Mesendoderm (in vitro differentiated cells): ENCODE measurements at regions not wholly inside any gene's neighbourhood (a gene's known extent, or its start where the extent isn't known, plus 50 kb on each side); places are given as distances from the start of the nearest gene placed in this dataset.

ENCODE experiments used
- DNase-seq: peaks from one replicate; pipeline ENCODE4 v3.0.0; 2013
- H2AK5ac ChIP-seq: 2 replicates; pipeline ENCODE4 v1.6.1; 2013; ENCODE audit warnings: low read length, inconsistent platforms
- H2BK120ac ChIP-seq: 2 replicates; pipeline ENCODE4 v1.6.1; 2013; ENCODE audit warnings: low read depth, mild to moderate bottlenecking, low read length, moderate library complexity, mixed read lengths
- H2BK15ac ChIP-seq: replicated peaks from 2 replicates; pipeline ENCODE4 v1.6.1; 2013; ENCODE audit warnings: low read depth, mild to moderate bottlenecking, moderate library complexity
- H2BK5ac ChIP-seq: 2 replicates; pipeline ENCODE4 v1.6.1; 2013; ENCODE audit warnings: low read length, inconsistent platforms
- H3K18ac ChIP-seq: 2 replicates; pipeline ENCODE4 v1.6.1; 2013; ENCODE audit warnings: mild to moderate bottlenecking, low read length, mixed read lengths
- H3K23ac ChIP-seq: one replicate; pipeline ENCODE4 v1.6.1; 2013; ENCODE audit warnings: low read length
- H3K27ac ChIP-seq: 2 replicates; pipeline ENCODE4 v1.5.1; 2013; ENCODE audit warnings: low read depth, mild to moderate bottlenecking, inconsistent platforms, low read length, moderate library complexity
- H3K27me3 ChIP-seq: 2 replicates; pipeline ENCODE4 v1.6.1; 2013; ENCODE audit warnings: low read length, control low read depth, mild to moderate bottlenecking, inconsistent platforms; ENCODE audit not compliant: insufficient read depth, poor library complexity
- H3K36me3 ChIP-seq: 2 replicates; pipeline ENCODE4 v1.6.1; 2013; ENCODE audit warnings: low read length, inconsistent platforms; ENCODE audit not compliant: control insufficient read depth, insufficient read depth
- H3K4ac ChIP-seq: one replicate; pipeline ENCODE4 v1.6.1; 2013; ENCODE audit warnings: low read depth, mild to moderate bottlenecking, low read length, moderate library complexity
- H3K4me1 ChIP-seq: 2 replicates; pipeline ENCODE4 v1.6.1; 2013; ENCODE audit warnings: low read depth, low read length, inconsistent platforms; ENCODE audit not compliant: control insufficient read depth
- H3K4me2 ChIP-seq: 2 replicates; pipeline ENCODE4 v1.6.1; 2013; ENCODE audit warnings: low read length
- H3K4me3 ChIP-seq: 2 replicates; pipeline ENCODE4 v1.5.1; 2013; ENCODE audit warnings: mild to moderate bottlenecking, low read length
- H3K56ac ChIP-seq: one replicate; pipeline ENCODE4 v1.6.1; 2013; ENCODE audit warnings: low read length
- H3K79me1 ChIP-seq: 2 replicates; pipeline ENCODE4 v1.6.1; 2013; ENCODE audit warnings: low read length, inconsistent platforms
- H3K79me2 ChIP-seq: 2 replicates; pipeline ENCODE4 v1.6.1; 2013; ENCODE audit warnings: mild to moderate bottlenecking, low read length; ENCODE audit not compliant: control insufficient read depth, insufficient read depth
- H3K9ac ChIP-seq: 2 replicates; pipeline ENCODE4 v1.6.1; 2013; ENCODE audit warnings: low read length, inconsistent platforms
- H4K5ac ChIP-seq: one replicate; pipeline ENCODE4 v1.6.1; 2013; ENCODE audit warnings: low read length
- H4K8ac ChIP-seq: one replicate; pipeline ENCODE4 v1.6.1; 2013; ENCODE audit warnings: low read depth, mild to moderate bottlenecking, control low read depth, low read length, moderate library complexity
- whole genome bisulfite sequencing: extraction: QIAGEN DNeasy Blood & Tissue Kit; methylation state at CpG from one replicate; pipeline ENCODE4 v1.1.7; 2013; ENCODE audit warnings: low lambda C conversion rate, missing lambda C conversion rate; ENCODE audit not compliant: insufficient coverage; ENCODE audit errors: extremely low coverage; 5-methylcytosine and 5-hydroxymethylcytosine counted together

DNA sequence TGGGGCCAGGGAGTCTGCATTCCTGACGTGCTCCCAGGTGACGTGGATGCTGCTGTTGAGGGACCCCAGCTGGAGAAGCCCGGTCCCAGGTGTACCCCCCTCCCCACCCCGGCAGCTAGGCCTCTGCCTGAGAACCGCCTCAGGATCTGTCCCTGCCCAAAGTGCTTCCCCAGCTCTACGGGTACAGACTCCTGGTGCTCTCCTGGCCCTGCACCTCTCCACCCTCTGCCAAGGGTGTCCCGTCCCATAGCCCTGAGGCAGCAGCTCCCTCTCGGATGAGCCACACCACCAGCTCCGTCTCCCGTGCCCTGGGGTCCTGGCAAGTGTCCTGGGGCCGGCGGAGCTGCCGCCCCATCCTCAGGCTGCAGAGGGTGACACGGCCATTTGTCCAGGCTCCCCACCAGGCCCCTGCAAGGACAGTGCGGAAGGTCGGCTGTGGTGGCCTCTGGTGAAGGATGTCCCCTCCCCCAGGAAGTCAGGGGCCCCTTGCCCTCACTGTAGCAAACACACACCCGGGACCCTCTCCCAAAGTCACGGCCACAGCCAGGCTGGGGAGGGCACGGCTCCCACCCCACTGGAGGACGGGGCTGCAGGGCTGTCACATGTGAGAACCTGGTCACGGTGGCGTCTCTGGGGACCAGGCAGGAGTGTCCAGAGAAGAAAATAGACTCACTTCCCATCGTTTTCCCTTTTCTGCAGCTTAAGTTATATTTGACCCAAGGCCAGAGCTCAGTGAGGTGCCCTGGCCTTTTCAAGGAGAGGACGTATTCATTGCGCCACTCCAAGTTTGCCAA lies 74.4 kb upstream of the FBRSL1 start:
- Histone ChIP-seq H3K23ac (no peak overlapping the region), H3K18ac (no peak overlapping the region), H3K4me3 (no peak overlapping the region), H2BK5ac (no peak overlapping the region), H4K8ac (no peak overlapping the region), H3K4me1 (no peaks in the 10 kb centered on the region), H3K79me1 (no peaks in the 10 kb centered on the region), H3K9ac (no peak overlapping the region), H3K79me2 (no peaks in the 10 kb centered on the region), H2BK120ac (no peak overlapping the region), H3K4ac (no peak overlapping the region), H4K5ac (no peak overlapping the region), H3K27me3 (peaks cover 5% of the 10 kb centered on the region), H2AK5ac (no peak overlapping the region), H3K27ac (no peak overlapping the region), H3K36me3 (no peaks in the 10 kb centered on the region), H2BK15ac (no peak overlapping the region), H3K56ac (no peak overlapping the region), H3K4me2 (no peak overlapping the region)
- no CpG with 5 or more reads among the region's 25 CpGs for WGBS
- no peak for DNase-seq

DNA sequence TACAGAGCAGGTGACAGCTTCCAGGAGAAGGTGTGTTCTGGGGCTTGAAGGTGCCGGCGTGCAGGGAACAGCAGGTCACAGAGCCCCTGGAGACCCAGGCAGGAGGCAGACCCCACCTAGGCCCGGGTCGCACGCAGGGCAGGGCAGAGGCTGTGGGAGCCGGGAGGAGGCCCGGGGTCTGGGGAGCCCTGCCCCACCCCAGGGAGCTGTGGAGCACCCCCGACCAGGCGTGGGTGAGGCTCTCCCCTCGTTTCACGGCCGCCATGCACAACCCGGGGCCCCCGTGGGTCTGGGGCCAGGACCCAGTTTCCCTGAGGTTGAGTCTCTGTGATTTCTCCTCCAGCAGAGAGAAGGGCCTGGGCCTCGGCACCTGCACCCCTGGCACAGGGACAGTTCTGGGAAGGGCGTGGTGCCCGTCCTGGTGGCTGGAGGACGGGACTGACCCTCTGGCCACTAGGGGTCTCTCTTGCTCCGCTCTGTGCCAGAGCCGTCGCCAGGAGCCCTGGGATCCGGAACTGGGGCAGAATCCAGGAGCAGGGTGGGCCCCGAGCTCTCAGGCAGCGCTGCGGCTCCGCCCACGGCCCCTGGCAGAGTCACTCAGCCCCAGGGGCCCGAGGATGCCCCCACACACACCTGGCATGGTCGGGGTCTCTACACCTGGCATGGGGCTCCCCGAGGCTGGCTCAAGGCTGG lies 75.2 kb upstream of the FBRSL1 start:
- WGBS: no CpG with 5 or more reads among the region's 30 CpGs
- no peak overlapping the region for H3K18ac ChIP-seq
- DNase-seq: peak; percentile 74
- H3K36me3 ChIP-seq: no peaks in the 10 kb centered on the region
- H3K27me3 ChIP-seq: peaks cover 2% of the 10 kb centered on the region
- H3K9ac ChIP-seq: no peak overlapping the region
- H3K4me1 ChIP-seq: no peaks in the 10 kb centered on the region
- no peak overlapping the region for H2AK5ac ChIP-seq
- H3K23ac ChIP-seq: no peak overlapping the region
- H3K4ac ChIP-seq: no peak overlapping the region
- no peak overlapping the region for H2BK15ac ChIP-seq
- H3K4me2 ChIP-seq: no peak overlapping the region
- no peak overlapping the region for H4K5ac ChIP-seq
- H3K4me3 ChIP-seq: no peak overlapping the region
- H3K27ac ChIP-seq: no peak overlapping the region
- no peaks in the 10 kb centered on the region for H3K79me2 ChIP-seq
- H4K8ac ChIP-seq: no peak overlapping the region
- no peak overlapping the region for H2BK5ac ChIP-seq
- H3K79me1 ChIP-seq: no peaks in the 10 kb centered on the region
- no peak overlapping the region for H2BK120ac ChIP-seq
- no peak overlapping the region for H3K56ac ChIP-seq

DNA sequence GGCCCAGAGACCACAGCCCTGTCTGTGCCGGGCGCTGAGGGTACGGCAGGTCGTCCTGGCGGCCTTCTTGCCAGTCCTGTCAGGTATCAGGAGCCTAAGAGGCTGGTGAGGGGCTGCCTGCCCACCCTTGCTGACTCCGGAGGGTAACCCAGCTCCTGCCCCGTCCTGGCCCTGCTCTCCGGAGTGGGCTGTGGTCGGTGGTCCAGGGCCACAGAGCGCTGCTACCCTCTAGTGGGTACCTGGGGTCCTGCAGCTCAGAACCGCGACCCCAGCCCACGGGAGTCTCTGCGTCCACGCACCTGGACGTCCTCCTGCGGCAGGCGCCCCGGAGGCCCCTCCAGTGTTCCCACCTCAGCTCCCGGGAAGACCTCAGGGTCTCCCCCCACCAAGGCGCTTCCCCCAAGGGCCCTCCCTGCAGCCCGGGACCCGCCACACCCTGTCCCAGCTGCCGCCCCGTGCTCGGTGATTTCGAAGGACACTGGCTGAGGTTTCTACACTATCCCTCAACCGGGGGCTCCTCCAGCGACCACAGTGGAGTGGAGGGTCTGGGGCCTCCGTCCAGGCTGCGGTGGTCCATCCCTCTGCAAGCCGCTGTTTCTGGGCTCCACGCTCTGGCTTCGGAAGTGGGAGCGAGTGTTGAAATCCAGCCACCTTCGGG lies 75.9 kb upstream of the FBRSL1 start:
- H3K27ac ChIP-seq: no peak overlapping the region
- no peak overlapping the region for H2BK5ac ChIP-seq
- no peak overlapping the region for H3K9ac ChIP-seq
- H3K79me1 ChIP-seq: no peaks in the 10 kb centered on the region
- H3K4me2 ChIP-seq: no peak overlapping the region
- H3K56ac ChIP-seq: no peak overlapping the region
- H3K4me1 ChIP-seq: no peaks in the 10 kb centered on the region
- DNase-seq: no peak
- no peak overlapping the region for H3K4ac ChIP-seq
- no peaks in the 10 kb centered on the region for H3K79me2 ChIP-seq
- H4K5ac ChIP-seq: no peak overlapping the region
- WGBS: no CpG with 5 or more reads among the region's 36 CpGs
- H2BK120ac ChIP-seq: no peak overlapping the region
- H3K18ac ChIP-seq: no peak overlapping the region
- H2BK15ac ChIP-seq: no peak overlapping the region
- H3K23ac ChIP-seq: no peak overlapping the region
- no peak overlapping the region for H2AK5ac ChIP-seq
- H3K4me3 ChIP-seq: no peak overlapping the region
- no peak overlapping the region for H4K8ac ChIP-seq
- H3K27me3 ChIP-seq: peaks cover 2% of the 10 kb centered on the region
- no peaks in the 10 kb centered on the region for H3K36me3 ChIP-seq

DNA sequence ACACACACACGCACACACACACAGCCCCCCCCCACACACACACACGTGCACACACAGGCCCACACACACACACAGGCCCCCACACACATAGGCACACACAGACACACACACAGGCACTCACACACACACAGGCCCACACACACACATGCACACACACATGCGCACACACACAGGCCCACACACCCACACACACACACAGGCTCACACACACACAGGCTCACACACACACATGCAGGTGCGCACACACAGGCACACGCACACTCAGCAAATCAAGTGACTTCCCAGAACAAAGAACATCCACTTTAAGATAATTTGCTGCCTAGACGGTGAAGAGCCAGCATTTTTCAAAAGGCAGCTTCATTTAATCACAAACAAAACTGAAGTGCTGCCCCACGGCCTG lies 78.5 kb upstream of the FBRSL1 start:
- H2BK5ac ChIP-seq: no peak overlapping the region
- H2AK5ac ChIP-seq: no peak overlapping the region
- no peaks in the 10 kb centered on the region for H3K79me1 ChIP-seq
- no peak overlapping the region for H3K56ac ChIP-seq
- H3K79me2 ChIP-seq: no peaks in the 10 kb centered on the region
- no peak for DNase-seq
- H3K4me2 ChIP-seq: no peak overlapping the region
- H3K36me3 ChIP-seq: no peaks in the 10 kb centered on the region
- no peak overlapping the region for H3K4ac ChIP-seq
- no peak overlapping the region for H3K9ac ChIP-seq
- WGBS: no CpG with 5 or more reads among the region's 7 CpGs
- no peak overlapping the region for H4K5ac ChIP-seq
- H2BK15ac ChIP-seq: no peak overlapping the region
- no peak overlapping the region for H3K27ac ChIP-seq
- H3K23ac ChIP-seq: no peak overlapping the region
- H3K4me3 ChIP-seq: no peak overlapping the region
- H4K8ac ChIP-seq: no peak overlapping the region
- no peaks in the 10 kb centered on the region for H3K4me1 ChIP-seq
- H3K27me3 ChIP-seq: no peaks in the 10 kb centered on the region
- no peak overlapping the region for H3K18ac ChIP-seq
- no peak overlapping the region for H2BK120ac ChIP-seq

DNA sequence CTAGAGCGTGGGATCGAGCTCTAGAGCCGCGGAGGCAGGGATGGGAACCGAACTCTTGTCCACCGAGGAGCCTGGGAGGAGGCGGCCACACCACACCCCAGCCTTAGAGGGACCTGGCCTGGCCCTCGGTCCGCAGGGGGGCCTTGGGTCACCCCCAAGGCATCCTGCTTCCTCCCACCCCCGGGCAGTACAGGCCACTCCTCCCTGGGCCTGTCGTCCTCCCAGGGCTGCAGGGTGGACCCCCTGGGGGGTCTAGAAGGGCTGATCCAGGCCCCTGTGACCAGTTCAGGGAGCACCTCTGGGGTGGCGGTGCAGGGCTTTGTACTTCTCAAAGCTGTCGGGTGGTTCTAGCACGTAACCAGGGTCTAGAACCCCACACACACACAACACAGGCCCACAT lies 79.1 kb upstream of the FBRSL1 start:
- Histone ChIP-seq H3K56ac (no peak overlapping the region), H3K4ac (no peak overlapping the region), H3K4me3 (no peak overlapping the region), H4K8ac (no peak overlapping the region), H3K4me2 (no peak overlapping the region), H2AK5ac (no peak overlapping the region), H3K36me3 (no peaks in the 10 kb centered on the region), H3K23ac (no peak overlapping the region), H3K27me3 (no peaks in the 10 kb centered on the region), H3K9ac (no peak overlapping the region), H3K27ac (no peak overlapping the region), H3K79me1 (no peaks in the 10 kb centered on the region), H3K4me1 (no peaks in the 10 kb centered on the region), H2BK5ac (no peak overlapping the region), H2BK120ac (no peak overlapping the region), H3K79me2 (no peaks in the 10 kb centered on the region), H4K5ac (no peak overlapping the region), H2BK15ac (no peak overlapping the region), H3K18ac (no peak overlapping the region)
- no peak for DNase-seq
- WGBS: no CpG with 5 or more reads among the region's 14 CpGs
